ENCODE measurements at regions not wholly inside any gene's neighbourhood (a gene's known extent, or its start where the extent isn't known, plus 50 kb on each side); places are given as distances from the start of the nearest gene placed in this dataset.

DNA sequence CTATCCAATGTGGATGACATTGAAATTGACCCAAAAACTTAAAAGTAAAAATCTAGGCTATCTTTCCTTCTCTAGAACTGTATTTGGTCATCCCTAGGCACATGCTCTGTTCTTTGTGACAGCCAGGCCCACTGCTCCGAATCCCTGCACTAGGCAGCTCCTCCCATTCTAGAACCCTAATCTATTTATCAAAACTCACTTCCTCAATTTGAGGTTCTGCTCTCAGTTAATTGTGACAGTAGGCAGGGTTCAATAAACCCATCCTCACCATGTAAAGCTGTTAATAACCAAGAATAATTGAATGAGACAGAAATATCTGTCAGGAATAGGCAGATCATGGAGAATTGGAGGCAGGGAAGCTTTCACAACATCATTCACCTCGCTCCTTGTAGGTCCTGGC lies 51.9 kb upstream of the IRF2 start:
- H3K27me3 ChIP-seq (replicated peaks) = no peaks in the 10 kb centered on the region
- DNase-seq = no peak
- in situ Hi-C loops (cut with HindIII; ENCODE audit: low pct_ligation_motif_present, low sequenced_read_pairs) = no loop called here
- H3K36me3 ChIP-seq (replicated peaks) = no peaks in the 10 kb centered on the region
- H3K27ac ChIP-seq = no peak overlapping the region
- TF ChIP-seq, protein P1, sequence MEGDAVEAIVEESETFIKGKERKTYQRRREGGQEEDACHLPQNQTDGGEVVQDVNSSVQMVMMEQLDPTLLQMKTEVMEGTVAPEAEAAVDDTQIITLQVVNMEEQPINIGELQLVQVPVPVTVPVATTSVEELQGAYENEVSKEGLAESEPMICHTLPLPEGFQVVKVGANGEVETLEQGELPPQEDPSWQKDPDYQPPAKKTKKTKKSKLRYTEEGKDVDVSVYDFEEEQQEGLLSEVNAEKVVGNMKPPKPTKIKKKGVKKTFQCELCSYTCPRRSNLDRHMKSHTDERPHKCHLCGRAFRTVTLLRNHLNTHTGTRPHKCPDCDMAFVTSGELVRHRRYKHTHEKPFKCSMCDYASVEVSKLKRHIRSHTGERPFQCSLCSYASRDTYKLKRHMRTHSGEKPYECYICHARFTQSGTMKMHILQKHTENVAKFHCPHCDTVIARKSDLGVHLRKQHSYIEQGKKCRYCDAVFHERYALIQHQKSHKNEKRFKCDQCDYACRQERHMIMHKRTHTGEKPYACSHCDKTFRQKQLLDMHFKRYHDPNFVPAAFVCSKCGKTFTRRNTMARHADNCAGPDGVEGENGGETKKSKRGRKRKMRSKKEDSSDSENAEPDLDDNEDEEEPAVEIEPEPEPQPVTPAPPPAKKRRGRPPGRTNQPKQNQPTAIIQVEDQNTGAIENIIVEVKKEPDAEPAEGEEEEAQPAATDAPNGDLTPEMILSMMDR (IDR thresholded peaks at IDR 0.05; ENCODE audit: low read depth, low read length, missing control alignments) = no peak
- H3K4me3 ChIP-seq (ENCODE audit: low read depth, low read length) = no peak overlapping the region

Measured in brain microvascular endothelial cell (primary cell).